MCF 10A (cell line): ENCODE measurements at regions not wholly inside any gene's neighbourhood (a gene's known extent, or its start where the extent isn't known, plus 50 kb on each side); places are given as distances from the start of the nearest gene placed in this dataset.
A peak's percentile ranks its signal among the peaks of the same experiment; 100 is the strongest.

ENCODE experiments used
- BruUV-seq: library from RNA; stranded (reverse); fragments of 400-500 nt; replicated peaks from 2 replicates; lab custom pipeline; 2021; lab: Mats Ljungman, UMichigan
- CTCF ChIA-PET: fragments of 300-600 bp; sonication (Branson Sonifier 250); formaldehyde crosslinking; extraction: SDS; loops from one replicate; lab custom pipeline; 2021; ENCODE audit warnings: antibody characterized with exemption, inconsistent platforms; lab: Yijun Ruan, JAX
- POLR2A ChIA-PET: fragments of 300-600, 350-650 bp; sonication (Branson Sonifier 250); formaldehyde crosslinking; extraction: SDS; loops from one replicate; lab custom pipeline; 2020; ENCODE audit warnings: antibody characterized with exemption, inconsistent platforms; lab: Yijun Ruan, JAX
- DNase-seq: peaks from one replicate; pipeline ENCODE4 v3.0.0-alpha.2; 2018; ENCODE audit not compliant: unreplicated experiment
- H3K27ac Mint-ChIP-seq: one replicate; pipeline ENCODE4 v1.8.0; 2022; ENCODE audit warnings: mild to moderate bottlenecking, low read depth, mixed read lengths; ENCODE audit not compliant: unreplicated experiment
- H3K27me3 Mint-ChIP-seq: one replicate; pipeline ENCODE4 v1.8.0; 2022; ENCODE audit warnings: mixed read lengths; ENCODE audit not compliant: insufficient read depth, unreplicated experiment
- H3K36me3 Mint-ChIP-seq: one replicate; pipeline ENCODE4 v1.8.0; 2022; ENCODE audit warnings: mild to moderate bottlenecking, moderate library complexity, mixed read lengths; ENCODE audit not compliant: insufficient read depth, unreplicated experiment
- H3K4me1 Mint-ChIP-seq: one replicate; pipeline ENCODE4 v1.8.0; 2022; ENCODE audit warnings: mixed read lengths; ENCODE audit not compliant: insufficient read depth, unreplicated experiment
- H3K4me3 Mint-ChIP-seq: one replicate; pipeline ENCODE4 v1.8.0; 2022; ENCODE audit warnings: mild to moderate bottlenecking, moderate library complexity, mixed read lengths; ENCODE audit not compliant: unreplicated experiment
- H3K9me3 Mint-ChIP-seq: one replicate; pipeline ENCODE4 v1.8.0; 2022; ENCODE audit warnings: mixed read lengths; ENCODE audit not compliant: unreplicated experiment
- intact Hi-C: fragments of 100-400 bp; cut with micrococcal nuclease; formaldehyde crosslinking; loops from 2 replicates; pipeline ENCODE4 v1.14.1; 2022
- TF ChIP-seq, protein P1 (sequence below): fragments of 200-600 bp; IDR thresholded peaks from one replicate; pipeline ENCODE4 v1.8.0; 2022; ENCODE audit warnings: antibody characterized with exemption, mild to moderate bottlenecking; ENCODE audit not compliant: unreplicated experiment

DNA sequence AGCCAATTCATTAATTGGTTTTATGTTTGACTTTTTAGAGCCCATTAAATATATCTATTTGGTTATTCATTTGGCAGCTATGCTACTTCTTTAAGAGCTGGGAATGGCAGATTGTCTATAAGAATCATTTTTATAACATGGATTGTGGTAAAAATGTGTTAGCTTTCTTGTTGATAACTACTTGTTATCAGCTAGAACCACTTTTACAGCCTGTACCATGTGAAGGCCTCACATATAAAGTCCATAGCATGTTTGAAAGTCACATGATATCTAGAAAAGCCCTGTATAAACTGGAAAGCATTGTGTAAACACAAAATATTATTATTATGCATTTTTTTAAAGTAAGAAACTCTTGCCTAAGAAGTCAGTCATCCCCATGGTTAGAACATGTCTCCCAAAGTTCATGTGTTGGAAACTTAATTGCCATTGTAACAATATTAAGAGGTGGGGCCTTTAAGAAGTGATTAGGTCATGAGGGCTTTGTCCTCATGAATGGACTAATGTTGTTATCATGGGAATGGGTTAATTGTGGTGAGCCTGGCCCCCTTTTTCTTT, 110.9 kb upstream of the BMP2K start:
- DNase-seq = no peak
- no peak overlapping the region for H3K4me3 Mint-ChIP-seq
- H3K36me3 Mint-ChIP-seq = peaks cover 7% of the 10 kb centered on the region
- ChIA-PET CTCF (interaction anchor here (0.5 to 0.6 kb wide), 2 partner anchors 148 to 1451 kb away, joined by 3 to 4 read pairs; no protein-coding TSS in a partner anchor), POLR2A (interaction anchor here (4.6 kb wide), 1 partner anchor 14 kb away, joined by 21 read pairs; no protein-coding TSS in a partner anchor)
- TF ChIP-seq, protein P1, sequence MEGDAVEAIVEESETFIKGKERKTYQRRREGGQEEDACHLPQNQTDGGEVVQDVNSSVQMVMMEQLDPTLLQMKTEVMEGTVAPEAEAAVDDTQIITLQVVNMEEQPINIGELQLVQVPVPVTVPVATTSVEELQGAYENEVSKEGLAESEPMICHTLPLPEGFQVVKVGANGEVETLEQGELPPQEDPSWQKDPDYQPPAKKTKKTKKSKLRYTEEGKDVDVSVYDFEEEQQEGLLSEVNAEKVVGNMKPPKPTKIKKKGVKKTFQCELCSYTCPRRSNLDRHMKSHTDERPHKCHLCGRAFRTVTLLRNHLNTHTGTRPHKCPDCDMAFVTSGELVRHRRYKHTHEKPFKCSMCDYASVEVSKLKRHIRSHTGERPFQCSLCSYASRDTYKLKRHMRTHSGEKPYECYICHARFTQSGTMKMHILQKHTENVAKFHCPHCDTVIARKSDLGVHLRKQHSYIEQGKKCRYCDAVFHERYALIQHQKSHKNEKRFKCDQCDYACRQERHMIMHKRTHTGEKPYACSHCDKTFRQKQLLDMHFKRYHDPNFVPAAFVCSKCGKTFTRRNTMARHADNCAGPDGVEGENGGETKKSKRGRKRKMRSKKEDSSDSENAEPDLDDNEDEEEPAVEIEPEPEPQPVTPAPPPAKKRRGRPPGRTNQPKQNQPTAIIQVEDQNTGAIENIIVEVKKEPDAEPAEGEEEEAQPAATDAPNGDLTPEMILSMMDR = no peak
- H3K27ac Mint-ChIP-seq = no peak overlapping the region
- no peaks in the 10 kb centered on the region for H3K9me3 Mint-ChIP-seq
- H3K27me3 Mint-ChIP-seq = no peaks in the 10 kb centered on the region
- peaks cover 29% of the 10 kb centered on the region for H3K4me1 Mint-ChIP-seq
- intact Hi-C loops = no loop called here
- no TSS peak for BruUV-seq

DNA sequence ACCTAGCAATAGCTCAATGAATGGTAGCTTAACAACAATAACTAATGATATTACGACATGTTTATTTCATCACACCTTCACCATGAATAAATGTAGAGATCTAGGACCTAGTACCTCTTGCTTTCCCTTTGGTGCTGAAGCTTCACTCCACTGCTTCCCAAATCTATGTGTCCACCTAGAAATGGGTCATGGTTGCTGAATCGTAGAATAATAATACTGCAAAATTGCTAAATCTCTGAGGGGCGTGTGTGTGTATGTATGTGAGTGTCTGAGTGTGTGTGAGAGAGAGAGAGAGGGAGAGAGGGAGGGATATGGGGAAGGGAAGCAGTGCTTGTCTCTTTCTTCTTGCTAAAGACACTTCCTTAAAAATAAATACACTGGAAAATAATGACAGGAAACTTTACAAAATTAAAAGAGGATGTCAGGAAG, 109.3 kb upstream of the BMP2K start:
- no peak overlapping the region for H3K4me3 Mint-ChIP-seq
- DNase-seq = peak; percentile 36

DNA sequence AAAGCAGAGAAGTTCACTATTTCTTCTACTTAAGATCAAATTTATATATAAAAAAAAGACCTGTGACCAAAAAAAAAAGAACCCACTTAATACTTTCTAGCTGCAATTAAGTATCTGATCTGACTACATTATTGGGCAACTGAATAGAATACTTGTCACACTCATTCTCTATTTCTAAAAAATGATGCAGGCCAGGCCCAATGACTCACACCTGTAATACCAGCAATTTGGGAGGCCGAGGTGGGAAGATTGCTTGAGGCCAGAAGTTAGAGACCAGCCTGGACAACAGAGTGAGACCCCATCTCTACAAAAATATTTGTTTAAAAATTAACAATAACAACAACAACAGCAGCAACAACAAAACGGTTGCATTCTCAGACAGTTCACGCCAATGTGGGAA, 108.8 kb upstream of the BMP2K start:
- peak; percentile 32 for DNase-seq
- Mint-ChIP-seq H3K4me1 (peaks cover 19% of the 10 kb centered on the region), H3K36me3 (peaks cover 7% of the 10 kb centered on the region), H3K9me3 (no peaks in the 10 kb centered on the region), H3K27ac (peak overlapping the region; percentile 53), H3K4me3 (no peak overlapping the region), H3K27me3 (no peaks in the 10 kb centered on the region)
- ChIA-PET CTCF (interaction anchor here (1.0 to 1.6 kb wide), 2 partner anchors 15 to 55 kb away, joined by 3 to 6 read pairs; no protein-coding TSS in a partner anchor), POLR2A (interaction anchor here (0.9 to 4.6 kb wide), 6 partner anchors 16 to 135 kb away, joined by 3 to 21 read pairs (median 7); no protein-coding TSS in a partner anchor)
- intact Hi-C loops = no loop called here
- TF ChIP-seq, protein P1 = no peak
- BruUV-seq = no TSS peak

More for the DNA sequence above, 109.3 kb upstream of the BMP2K start:
- Mint-ChIP-seq H3K27me3 (no peaks in the 10 kb centered on the region), H3K4me1 (peaks cover 24% of the 10 kb centered on the region), H3K36me3 (peaks cover 7% of the 10 kb centered on the region), H3K9me3 (no peaks in the 10 kb centered on the region), H3K27ac (peak overlapping the region; percentile 53)
- no TSS peak for BruUV-seq
- intact Hi-C loops = no loop called here
- CTCF ChIA-PET = interaction anchor here (0.7 to 1.6 kb wide), 3 partner anchors 14 to 257 kb away, joined by 3 to 6 read pairs (median 3); no protein-coding TSS in a partner anchor
- POLR2A ChIA-PET = interaction anchor here (0.6 to 4.6 kb wide), 6 partner anchors 16 to 712 kb away, joined by 3 to 21 read pairs (median 4); no protein-coding TSS in a partner anchor
- TF ChIP-seq, protein P1 = no peak

DNA sequence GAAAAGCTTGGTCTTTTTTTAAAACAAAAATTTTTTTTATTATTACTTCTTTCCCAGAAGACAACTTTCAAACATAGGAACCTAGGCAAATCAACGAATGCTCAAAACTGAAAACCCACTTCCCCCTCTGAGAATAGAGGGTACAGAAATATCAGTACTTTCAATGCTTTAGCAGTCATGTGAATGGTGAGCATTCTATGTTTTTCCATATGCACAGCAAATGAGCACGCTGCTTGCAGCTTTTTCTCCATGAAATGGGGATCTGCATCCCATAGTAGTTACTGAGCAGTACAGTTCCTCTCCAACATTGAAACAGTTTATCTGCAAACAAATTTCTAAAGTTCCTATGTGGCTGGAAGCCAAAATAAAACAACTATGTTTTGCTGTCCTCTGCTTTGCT, 108.4 kb upstream of the BMP2K start:
- no TSS peak for BruUV-seq
- POLR2A ChIA-PET = interaction anchor here (1.6 to 4.6 kb wide), 4 partner anchors 17 to 107 kb away, joined by 5 to 21 read pairs (median 10); no protein-coding TSS in a partner anchor
- Mint-ChIP-seq H3K9me3 (no peaks in the 10 kb centered on the region), H3K4me3 (no peak overlapping the region), H3K27ac (no peak overlapping the region), H3K27me3 (no peaks in the 10 kb centered on the region), H3K4me1 (peaks cover 15% of the 10 kb centered on the region), H3K36me3 (peaks cover 7% of the 10 kb centered on the region)
- CTCF ChIA-PET = interaction anchor here (0.5 to 2.0 kb wide), 3 partner anchors 10 to 25 kb away, joined by 3 to 6 read pairs (median 6); no protein-coding TSS in a partner anchor
- TF ChIP-seq, protein P1 = no peak
- DNase-seq = no peak
- intact Hi-C loops = no loop called here
